PC-9 (cell line): ENCODE measurements at regions not wholly inside any gene's neighbourhood (a gene's known extent, or its start where the extent isn't known, plus 50 kb on each side); places are given as distances from the start of the nearest gene placed in this dataset.

Source experiments
- CTCF ChIP-seq: fragments of 200-600 bp; sonication (generic); conservative IDR thresholded peaks from 2 replicates; pipeline ENCODE4 v1.6.1; 2017; ENCODE audit warnings: mixed run types, antibody characterized with exemption, mild to moderate bottlenecking, moderate library complexity
- EZH2 ChIP-seq: fragments of 200-600 bp; sonication (generic); IDR thresholded peaks from 2 replicates; pipeline ENCODE4 v1.8.0; 2017; ENCODE audit warnings: antibody characterized with exemption, low read depth

- TF ChIP-seq CTCF (no peak), EZH2 (no peak)
These were observed 74.7 kb upstream of the GATB start for GRCh38 chr4:151835467-151835866.
